GM12873 (cell line): ENCODE measurements at regions not wholly inside any gene's neighbourhood (a gene's known extent, or its start where the extent isn't known, plus 50 kb on each side); places are given as distances from the start of the nearest gene placed in this dataset.

Experiments used
- TF ChIP-seq, protein P1 (sequence below): IDR thresholded peaks from 2 replicates; pipeline ENCODE4 v1.5.1; 2012; ENCODE audit warnings: low read depth, mild to moderate bottlenecking, moderate library complexity, low read length, control low read depth; ENCODE audit not compliant: insufficient read depth; ENCODE audit errors: missing control alignments

DNA sequence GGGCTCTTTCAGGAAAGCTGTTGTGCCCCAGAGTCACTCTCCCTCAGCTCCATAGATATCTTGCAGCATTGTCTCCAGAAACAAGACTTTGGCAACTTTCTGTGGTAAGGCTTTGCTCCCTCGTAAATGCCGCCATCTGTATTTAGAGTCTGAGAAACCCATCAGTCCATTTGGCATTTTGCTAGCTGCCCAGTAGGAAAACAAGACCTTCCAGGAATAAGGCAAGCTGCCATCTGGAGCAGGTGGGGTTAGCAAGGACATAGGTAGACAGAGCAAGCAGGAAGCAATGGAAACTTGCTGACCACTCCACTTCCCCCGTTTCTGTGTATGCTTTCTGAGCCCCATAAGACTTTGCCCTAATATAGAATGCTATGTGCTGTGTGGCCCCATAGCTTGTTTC is 131.9 kb downstream of the SPATA19 start:
- TF ChIP-seq, protein P1, sequence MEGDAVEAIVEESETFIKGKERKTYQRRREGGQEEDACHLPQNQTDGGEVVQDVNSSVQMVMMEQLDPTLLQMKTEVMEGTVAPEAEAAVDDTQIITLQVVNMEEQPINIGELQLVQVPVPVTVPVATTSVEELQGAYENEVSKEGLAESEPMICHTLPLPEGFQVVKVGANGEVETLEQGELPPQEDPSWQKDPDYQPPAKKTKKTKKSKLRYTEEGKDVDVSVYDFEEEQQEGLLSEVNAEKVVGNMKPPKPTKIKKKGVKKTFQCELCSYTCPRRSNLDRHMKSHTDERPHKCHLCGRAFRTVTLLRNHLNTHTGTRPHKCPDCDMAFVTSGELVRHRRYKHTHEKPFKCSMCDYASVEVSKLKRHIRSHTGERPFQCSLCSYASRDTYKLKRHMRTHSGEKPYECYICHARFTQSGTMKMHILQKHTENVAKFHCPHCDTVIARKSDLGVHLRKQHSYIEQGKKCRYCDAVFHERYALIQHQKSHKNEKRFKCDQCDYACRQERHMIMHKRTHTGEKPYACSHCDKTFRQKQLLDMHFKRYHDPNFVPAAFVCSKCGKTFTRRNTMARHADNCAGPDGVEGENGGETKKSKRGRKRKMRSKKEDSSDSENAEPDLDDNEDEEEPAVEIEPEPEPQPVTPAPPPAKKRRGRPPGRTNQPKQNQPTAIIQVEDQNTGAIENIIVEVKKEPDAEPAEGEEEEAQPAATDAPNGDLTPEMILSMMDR = no peak

DNA sequence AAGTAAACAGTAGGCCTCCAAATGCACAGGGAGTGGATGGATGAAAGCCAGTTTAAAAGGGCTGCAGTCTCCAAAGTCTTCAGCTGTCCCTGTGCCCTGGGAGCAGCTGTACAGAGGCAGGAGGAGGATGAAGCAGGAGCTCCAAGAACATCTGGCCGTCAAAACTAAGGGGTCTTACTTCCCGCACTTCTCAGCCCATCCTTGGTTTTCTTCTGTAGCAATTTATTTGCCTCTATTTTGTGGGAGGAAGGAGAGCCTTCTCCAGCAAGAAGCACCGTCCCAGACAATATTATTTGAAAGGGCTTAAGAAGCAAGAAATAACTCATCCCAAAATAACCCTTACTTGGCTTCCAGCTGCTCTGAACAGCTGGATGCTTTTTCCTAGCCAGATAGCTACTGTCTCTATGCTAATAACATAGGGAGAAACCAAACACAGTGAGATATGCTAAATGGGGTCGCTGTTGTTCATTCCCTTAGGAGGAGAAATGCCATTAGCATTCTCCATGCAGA is 133.2 kb downstream of the SPATA19 start:
- TF ChIP-seq, protein P1 = no peak

DNA sequence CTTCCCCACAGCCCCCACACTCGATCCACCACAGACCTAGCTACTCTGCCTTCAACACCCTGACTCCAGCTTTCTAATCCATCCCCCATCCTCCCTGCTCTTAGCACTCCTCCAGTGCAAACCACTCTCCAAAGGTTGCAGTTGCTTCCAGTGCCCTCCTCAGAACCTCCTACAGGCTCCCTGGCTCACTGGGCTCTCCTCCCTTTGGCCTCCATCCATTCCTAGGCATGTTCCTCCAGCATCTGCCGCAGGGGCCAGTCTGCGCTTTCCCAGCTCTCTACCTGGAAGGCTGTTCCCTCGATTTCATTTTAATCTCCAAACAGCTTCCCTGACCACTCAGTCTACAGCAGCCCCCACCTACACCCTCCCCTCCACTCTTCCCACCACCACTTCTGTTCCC is 133.8 kb downstream of the SPATA19 start:
- TF ChIP-seq, protein P1 = no peak

DNA sequence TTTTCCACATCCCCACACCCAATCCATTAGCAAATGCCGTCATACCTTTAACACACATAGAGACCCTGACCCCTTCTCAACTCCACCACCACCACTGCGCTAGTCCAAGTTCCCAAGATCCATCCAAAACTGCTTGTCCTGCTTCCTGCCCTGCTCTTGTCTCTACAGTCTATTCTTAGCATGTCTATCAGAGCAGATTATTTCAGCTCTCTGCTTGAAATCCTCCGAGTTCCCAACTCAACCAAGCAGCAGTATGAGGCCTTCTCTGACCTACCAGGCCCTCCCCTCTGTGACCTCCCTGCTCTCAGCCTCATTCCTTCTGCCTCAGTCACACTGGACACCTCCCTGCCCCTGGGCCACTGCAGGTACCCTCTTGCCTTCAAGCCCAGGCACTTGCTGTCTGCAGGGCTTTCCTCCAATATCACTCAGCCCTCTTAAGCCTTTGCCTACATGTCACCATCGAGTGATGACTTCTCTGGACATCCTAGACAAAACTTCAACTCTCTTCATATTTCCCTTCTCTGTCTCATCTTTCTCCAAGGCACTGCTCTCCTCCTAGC is 134.6 kb downstream of the SPATA19 start:
- TF ChIP-seq, protein P1 = no peak

DNA sequence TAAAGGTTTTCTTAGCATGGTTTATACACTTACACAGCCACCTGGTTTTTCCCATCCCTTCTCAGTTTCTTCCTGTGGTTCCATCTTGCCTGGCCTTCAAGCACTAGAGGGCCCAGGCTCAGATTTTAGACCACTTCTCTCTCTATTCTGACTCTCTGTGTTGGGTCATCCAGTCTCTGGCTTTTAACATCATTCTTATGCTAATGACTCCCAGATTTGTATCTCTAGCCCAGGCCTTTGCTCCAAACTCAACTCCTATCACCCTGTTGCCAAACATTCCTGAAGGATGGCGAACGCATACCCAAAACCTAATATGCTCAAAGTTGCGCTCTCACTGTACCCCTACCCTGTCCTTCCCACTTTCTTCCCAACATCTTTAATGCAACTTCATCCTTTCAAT is 135.1 kb downstream of the SPATA19 start:
- TF ChIP-seq, protein P1 = no peak

DNA sequence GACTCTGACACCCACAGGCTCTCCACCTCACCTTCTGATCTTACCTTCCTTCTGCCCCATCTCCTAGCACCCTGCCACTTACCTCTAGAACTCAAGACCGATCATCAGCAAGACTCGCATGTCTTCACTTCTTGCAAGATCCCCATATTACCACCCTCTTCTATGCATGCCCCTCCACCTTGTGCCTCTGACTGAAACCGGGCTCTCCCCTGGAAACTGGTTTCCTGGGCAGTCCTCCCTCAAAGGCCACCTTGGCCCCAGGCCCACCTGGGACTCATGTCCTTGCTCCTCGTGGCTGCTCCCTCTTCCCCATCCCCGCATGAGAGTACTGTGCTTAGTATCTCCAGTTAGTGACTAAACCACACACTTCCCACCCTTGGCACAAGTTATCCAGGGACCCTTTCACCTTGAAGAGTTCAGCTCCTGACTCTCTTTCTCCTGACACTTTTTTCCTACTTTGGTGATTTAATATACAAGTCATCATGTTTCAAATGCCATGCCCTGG is 136.7 kb downstream of the SPATA19 start:
- TF ChIP-seq, protein P1 = no peak

DNA sequence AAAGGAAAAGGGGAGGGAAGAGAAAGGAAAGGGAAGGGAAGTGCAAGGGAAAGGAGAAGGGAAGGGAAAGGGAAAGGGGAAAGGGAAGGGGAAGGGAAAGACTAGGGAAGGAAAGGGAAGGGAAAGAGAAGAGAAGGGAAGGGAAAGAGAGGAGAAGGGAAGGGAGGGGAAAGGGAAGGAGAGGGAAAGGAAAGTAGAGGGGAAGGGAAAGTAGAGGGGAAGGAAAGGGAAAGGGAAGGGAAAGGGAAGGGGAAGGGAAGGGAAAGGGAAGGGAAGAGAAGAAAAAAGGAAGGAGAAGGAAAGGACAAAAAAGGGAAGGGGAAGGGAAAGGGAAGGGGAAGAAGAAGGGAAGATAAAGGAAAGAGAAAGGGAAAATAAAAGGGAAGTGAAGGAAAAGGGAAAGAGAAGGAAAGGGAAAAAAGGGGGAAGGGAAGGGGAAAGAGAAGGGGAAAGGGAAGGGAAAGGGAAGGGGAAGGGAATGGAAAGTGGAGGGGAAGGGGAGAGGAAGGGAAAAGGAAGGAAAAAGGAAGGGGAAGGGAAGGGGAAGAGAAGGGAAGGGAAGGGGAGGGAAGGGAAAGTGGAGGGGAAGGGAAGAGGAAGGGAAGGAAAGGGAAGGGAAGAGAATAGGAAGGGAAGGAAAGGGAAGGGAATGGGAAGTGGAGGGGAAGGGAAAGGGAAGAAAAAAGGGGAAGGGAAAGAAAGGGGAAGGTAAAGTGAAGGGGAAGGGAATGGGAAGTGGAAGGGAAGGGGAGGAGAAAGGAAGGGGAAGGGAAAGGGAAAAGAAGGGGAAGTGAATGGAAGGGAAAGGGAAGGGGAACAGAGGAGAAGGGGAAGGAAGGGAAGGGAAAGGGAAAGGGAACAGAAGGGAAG is 138.2 kb downstream of the SPATA19 start:
- TF ChIP-seq, protein P1 = no peak
